Smooth muscle cell of the brain vasculature (primary cell): ENCODE measurements at regions not wholly inside any gene's neighbourhood (a gene's known extent, or its start where the extent isn't known, plus 50 kb on each side); places are given as distances from the start of the nearest gene placed in this dataset.

ENCODE experiments used
- DNase-seq: peaks from one replicate; pipeline ENCODE4 v3.0.0-alpha.2; 2012; ENCODE audit warnings: low read depth, low spot score

DNA sequence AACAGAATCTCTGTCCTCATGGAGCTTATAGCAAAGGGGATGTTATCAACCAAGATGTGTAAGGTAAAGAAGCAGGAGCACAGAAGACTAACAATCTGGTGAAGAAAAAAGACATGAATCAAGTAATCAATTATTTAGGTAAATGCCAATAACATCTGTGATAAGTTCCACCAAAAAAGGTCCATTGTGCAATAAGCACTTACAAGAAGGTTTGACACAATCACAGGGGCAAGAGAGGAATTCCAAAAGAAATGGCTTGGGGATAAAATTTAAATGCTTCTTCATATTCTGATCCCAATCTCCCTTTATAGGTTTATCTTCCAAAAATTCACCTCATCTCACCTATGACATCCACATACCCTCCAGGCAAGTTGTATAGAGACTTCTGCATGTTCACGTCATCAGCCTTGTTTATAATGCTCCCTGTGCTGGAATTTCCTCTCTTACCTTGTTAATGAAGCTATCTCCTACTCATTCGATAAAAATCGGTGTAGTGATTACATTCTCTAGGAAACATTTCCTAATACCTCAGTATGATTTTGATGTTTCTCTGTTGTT lies 53.6 kb upstream of the DPT start:
- DNase-seq, result no peak

DNA sequence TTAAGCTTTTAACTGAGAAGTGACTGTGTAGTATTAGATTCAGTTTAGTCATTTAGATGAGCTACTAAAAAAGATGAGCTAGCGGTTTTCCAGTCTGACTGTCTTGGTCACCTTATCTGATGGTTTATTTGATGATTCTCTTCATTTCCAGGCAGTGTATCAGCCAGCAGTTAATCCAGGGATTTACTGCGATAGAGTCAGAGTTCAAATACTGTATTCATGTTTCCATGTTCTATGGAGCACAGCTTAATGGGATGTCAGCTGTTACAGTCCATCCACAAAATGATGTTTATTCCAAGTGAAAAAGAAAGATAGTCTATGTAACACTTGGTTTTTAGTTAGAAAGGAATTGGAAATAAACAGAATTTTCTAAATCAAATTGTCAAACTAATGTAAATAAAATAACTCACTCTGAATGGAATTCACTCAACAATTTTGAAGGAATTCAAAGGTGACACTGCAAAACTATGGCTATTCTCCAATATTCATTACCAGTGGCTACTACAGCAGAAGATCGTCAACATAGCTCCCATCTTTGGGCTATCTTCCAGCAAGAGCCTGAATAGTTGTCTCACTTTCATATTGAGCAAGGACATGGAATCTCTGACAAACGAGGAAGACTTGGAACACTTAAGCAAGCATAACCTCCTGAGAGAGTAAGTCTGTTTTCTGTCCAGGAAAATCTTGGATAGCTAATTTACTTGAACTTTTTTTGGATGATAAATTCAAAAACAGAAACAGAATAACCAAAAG lies 54.6 kb upstream of the DPT start:
- DNase-seq, result no peak

- DNase-seq, result no peak
Observed at GRCh38 chr1:168786476-168787330, 57.7 kb upstream of the DPT start.

- DNase-seq, result no peak
Observed at GRCh38 chr1:168788258-168788657, 59.3 kb upstream of the DPT start.

- DNase-seq, result no peak
Observed at GRCh38 chr1:168789501-168789900, 60.5 kb upstream of the DPT start.

GRCh38 chr1:168792142-168792541 lies 63.1 kb upstream of the DPT start:
- no peak for DNase-seq

DNA sequence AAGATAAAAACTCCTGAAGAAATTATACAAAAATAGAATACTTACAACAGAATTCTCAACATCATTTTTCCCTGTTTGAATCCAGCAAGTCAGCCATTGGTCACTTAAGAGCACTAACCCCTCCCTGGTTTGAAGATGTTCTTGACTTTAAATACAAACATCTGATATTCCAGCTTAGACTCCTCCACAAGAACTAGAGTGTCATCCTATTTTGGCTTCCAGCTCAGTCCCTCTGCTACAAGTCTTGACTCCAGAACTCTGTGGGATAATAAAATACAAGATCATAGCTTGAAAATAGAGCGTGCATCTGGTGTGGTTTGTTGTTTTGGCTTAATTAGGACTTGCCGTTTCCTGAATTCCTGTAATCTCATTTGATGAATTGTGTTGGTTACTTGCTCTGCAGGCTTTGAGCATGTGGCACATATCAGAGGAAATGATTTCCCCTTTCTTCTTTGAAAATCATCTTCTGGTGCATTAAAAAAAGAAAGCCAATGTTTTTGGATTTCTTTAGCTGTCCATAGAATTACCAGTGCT lies 63.7 kb upstream of the DPT start:
- no peak for DNase-seq

- no peak for DNase-seq
Observed at GRCh38 chr1:168794057-168794456, 65.1 kb upstream of the DPT start.

- DNase-seq, result no peak
Observed at GRCh38 chr1:168795681-168796080, 66.7 kb upstream of the DPT start.

DNA sequence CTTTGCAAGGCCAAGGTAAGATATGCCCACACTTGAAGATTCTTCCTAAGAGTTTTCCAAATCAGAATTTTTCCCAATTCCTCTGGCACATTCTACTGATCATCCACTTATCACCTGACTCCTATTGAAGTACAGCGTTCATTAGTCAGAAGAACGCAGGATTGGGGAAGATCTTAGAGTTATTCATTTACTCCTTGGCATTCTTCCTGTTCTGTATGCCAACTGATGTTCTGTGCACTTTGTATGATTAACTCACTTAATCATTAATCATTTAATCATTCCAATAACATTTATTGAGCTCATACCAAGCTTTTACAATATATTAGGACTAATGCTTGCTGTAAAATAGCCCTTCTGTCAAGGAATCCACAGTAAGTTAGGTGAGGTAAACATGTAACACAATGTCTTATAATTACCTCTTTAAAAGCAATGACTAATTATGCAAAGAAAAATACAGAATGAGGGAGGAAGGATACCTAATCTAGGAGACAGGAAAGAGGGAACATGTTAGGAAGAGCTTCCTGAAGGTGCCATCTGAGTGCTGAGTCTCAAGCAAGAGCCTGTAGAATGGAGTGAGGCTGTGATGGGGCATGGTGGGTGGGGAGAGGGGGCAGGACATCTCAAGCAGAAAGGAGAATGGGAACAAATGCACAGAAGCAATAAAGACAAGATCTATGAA lies 71.1 kb upstream of the DPT start:
- no peak for DNase-seq

DNA sequence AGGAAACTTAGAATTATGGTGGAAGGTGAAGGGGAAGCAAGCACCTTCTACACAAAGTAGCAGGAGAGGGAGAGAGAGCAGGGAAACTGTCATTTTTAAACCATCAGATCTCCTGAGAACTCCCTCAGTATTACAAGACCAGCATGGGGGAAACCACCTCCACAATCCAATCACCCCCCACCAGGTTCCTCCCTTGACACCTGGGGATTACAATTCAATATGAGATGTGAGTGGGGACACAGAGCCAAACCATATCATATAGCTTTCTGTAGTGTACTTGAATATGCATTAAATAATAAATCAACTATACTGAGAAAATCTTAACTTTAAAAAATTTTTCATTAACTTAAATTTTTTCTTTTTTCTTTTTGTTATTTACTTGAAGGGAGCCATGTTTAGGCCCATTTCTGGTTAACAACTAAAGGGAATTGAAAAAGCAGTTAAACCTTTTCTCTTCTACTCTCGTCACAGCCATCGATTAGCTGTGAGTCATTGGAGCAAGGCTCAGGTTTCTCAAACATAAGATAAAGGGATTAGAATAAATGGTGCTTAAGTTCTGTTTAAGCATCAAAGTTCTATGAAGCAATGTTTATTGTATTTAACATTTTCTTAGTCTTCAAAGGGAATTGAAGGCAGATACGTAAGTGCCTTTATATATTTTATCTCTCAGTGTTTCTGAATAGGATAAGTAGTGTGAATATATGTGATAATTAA lies 72.2 kb upstream of the DPT start:
- no peak for DNase-seq

DNA sequence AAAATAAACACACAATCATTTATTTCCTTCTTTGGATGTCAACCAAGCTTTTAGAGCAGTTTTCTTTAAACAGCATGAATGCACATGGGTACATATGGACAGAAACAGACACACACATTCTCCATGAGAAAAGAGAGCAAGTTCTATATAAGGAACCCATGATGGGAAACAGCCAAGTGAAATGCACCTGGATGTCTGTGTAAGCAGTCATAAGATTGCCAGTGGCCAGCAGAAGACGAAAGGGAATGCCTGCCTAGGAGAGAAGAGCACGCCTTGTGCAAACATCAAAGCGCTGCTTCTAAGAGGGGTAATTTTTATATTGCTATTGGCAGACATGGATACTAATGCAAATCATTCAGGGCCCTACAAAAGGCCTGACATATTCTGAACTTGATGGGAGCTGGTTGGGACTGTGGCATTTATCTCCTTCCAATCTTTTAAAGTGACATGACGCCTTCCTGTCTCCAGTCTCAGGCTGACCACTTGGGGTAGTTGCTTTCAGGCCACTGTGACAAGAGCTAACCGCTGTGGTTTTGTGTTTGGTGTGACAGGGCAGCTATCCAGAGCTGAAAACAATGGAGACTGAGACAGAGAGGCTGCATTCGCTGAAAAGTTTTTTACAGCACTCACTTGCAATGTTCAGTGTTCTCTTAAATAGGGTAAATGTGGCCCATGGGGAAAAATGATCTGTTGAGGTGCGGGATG lies 75.0 kb upstream of the DPT start:
- no peak for DNase-seq

DNA sequence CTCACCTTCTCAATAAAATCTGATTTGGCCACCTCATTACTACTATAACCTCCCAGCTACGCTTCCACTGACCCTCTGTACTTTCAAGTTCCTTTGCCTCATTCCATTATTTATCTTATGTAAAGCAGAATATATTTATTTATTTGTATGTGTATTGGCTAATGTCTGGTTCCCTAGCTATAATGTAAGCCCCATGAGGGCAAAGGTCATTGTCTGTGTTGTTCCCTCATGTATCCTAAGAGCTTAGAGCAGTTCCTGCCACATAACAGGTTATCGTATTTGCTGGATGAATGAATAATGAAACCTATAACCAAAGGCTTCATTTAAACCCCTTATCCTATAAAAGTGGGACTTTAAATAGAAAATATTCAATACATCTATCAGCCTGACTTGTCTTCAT lies 77.9 kb upstream of the DPT start:
- DNase-seq, result no peak

DNA sequence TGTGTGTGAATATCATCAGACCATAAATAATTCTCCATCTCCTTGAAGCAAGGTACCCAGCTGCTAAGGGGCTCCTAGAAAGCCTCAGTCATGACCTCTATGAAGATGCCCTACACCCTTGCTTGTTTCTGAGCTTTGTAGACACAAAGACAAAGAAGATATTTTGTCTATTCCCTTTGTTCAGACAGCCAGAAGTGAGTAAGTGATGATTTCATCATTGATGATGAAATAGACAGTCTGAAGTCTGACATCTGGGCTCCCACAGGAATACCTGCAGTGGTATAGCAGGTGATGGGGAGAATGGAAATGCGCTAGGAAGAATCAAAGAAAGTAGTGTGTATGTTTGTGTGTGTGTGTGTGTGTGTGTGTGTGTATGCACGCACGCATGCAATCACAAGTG lies 82.2 kb upstream of the DPT start:
- no peak for DNase-seq

DNA sequence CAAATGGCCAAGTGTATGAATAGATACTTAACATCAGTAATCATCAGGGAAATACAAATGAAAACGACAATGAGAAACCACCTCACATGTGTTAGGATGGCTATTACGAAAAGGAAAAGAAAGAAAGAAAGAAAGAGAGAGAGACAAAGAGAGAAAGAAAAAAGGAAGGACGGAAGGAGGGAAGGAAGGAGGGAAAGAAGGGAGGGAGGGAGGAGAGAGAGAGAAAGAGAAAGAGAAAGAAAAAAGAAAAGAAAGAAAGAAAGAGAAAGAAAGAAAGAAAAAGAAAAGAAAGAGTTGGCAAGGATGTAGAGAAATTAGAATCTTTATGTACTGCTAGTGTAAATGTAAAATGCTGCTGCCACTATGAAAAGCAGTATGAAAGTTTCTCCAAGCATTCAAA lies 90.7 kb upstream of the DPT start:
- no peak for DNase-seq

DNA sequence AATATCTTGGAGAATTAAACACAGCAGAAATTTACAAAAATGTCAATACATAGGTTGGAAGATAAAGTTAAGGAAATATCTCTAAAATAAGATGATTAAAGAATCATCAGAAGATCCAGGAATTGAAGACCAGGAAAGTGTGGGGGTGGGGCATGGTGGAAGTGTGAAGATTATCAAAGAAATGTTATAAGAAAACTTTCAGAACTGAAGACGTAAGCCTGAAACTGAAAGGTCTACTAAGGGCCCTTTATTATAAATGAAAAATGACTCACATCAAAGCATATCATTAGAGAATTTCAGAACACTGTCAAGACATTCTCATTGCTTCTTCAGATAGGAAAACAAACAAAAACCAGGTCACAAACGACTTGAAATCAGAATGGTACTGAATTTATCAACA lies 92.4 kb upstream of the DPT start:
- DNase-seq, result no peak

GRCh38 chr1:168822911-168823310 lies 93.9 kb upstream of the DPT start:
- DNase-seq, result no peak

GRCh38 chr1:168823988-168824387 lies 95.0 kb upstream of the DPT start:
- no peak for DNase-seq

GRCh38 chr1:168824418-168825065 lies 95.5 kb upstream of the DPT start:
- DNase-seq, result no peak

DNA sequence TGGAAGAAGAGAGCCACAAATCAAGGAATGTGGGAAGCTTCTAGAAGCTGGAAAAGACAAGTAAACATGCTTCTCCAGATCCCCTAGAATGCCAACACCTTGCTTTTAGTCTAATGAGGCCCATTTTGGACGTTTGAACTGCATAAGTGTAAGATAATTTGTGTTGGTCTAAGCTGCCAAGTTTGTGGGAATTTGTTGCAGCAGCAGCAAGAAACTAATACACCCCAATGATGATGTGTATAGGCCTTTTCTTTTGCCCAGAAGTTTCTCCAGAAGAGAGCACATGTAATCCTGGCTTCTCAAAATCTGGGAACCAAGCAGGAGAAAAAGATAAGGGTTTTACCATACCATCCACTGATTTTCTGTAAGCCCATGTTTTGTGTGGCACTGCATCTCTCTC lies 96.1 kb upstream of the DPT start:
- DNase-seq, result no peak
